ENCODE measurements at regions not wholly inside any gene's neighbourhood (a gene's known extent, or its start where the extent isn't known, plus 50 kb on each side); places are given as distances from the start of the nearest gene placed in this dataset.
"Not testable (repeated sequence)": the region's sequence is repeated elsewhere in the genome, so short reads cannot be mapped to it uniquely, and the experiment has no call there.

GRCh38 chr7:20911081-20911480 lies 124.4 kb upstream of the SP8 start:
- no peak for DNase-seq (ENCODE audit: low read depth)
- H3K4me3 ChIP-seq (ENCODE audit: low read depth, low read length), result no peak overlapping the region
- no peak for TF ChIP-seq CTCF (conservative IDR thresholded peaks at IDR 0.05; ENCODE audit: low read depth, low read length)

GRCh38 chr7:20913853-20914252 lies 127.2 kb upstream of the SP8 start:
- no peak overlapping the region for H3K4me3 ChIP-seq (ENCODE audit: low read depth, low read length)
- no peak for TF ChIP-seq CTCF (conservative IDR thresholded peaks at IDR 0.05; ENCODE audit: low read depth, low read length)
- DNase-seq (ENCODE audit: low read depth), result no peak

GRCh38 chr7:20916311-20916710 lies 129.6 kb upstream of the SP8 start:
- TF ChIP-seq CTCF (conservative IDR thresholded peaks at IDR 0.05; ENCODE audit: low read depth, low read length), result no peak
- no peak overlapping the region for H3K4me3 ChIP-seq (ENCODE audit: low read depth, low read length)
- no peak for DNase-seq (ENCODE audit: low read depth)

- no peak overlapping the region for H3K4me3 ChIP-seq (ENCODE audit: low read depth, low read length)
- no peak for DNase-seq (ENCODE audit: low read depth)
- TF ChIP-seq CTCF (conservative IDR thresholded peaks at IDR 0.05; ENCODE audit: low read depth, low read length), result no peak
These were observed 130.9 kb upstream of the SP8 start for GRCh38 chr7:20917603-20918002.

GRCh38 chr7:20918156-20918555 lies 131.5 kb upstream of the SP8 start:
- no peak for DNase-seq (ENCODE audit: low read depth)
- no peak for TF ChIP-seq CTCF (conservative IDR thresholded peaks at IDR 0.05; ENCODE audit: low read depth, low read length)
- H3K4me3 ChIP-seq (ENCODE audit: low read depth, low read length), result no peak overlapping the region

GRCh38 chr7:20927178-20927577 lies 140.5 kb upstream of the SP8 start:
- not testable (repeated sequence) for DNase-seq (ENCODE audit: low read depth); H3K4me3 ChIP-seq (ENCODE audit: low read depth, low read length)

GRCh38 chr7:20927976-20928375 lies 141.3 kb upstream of the SP8 start:
- H3K4me3 ChIP-seq (ENCODE audit: low read depth, low read length), result no peak overlapping the region
- no peak for DNase-seq (ENCODE audit: low read depth)
- no peak for TF ChIP-seq CTCF (conservative IDR thresholded peaks at IDR 0.05; ENCODE audit: low read depth, low read length)

- no peak for DNase-seq (ENCODE audit: low read depth)
- TF ChIP-seq CTCF (conservative IDR thresholded peaks at IDR 0.05; ENCODE audit: low read depth, low read length), result no peak
- no peak overlapping the region for H3K4me3 ChIP-seq (ENCODE audit: low read depth, low read length)
These were observed 142.5 kb upstream of the SP8 start for GRCh38 chr7:20929199-20929598.
